IMR-90 (cell line): ENCODE measurements at regions not wholly inside any gene's neighbourhood (a gene's known extent, or its start where the extent isn't known, plus 50 kb on each side); places are given as distances from the start of the nearest gene placed in this dataset.

Source experiments
- ATAC-seq: fragments of 200-7000 bp; cut with Tn5 transposase; 2 replicates; pipeline ENCODE4 v1.9.1; 2020; ENCODE audit warnings: low read depth, mild to moderate bottlenecking, moderate library complexity
- BruUV-seq: library from RNA; stranded (reverse); fragments of 400-500 nt; replicated peaks from 2 replicates; lab custom pipeline; 2021; lab: Mats Ljungman, UMichigan
- CTCF ChIA-PET: fragments of 300-600 bp; formaldehyde crosslinking; extraction: SDS; loops from one replicate; lab custom pipeline; 2021; ENCODE audit warnings: antibody characterized with exemption; lab: Yijun Ruan, JAX
- POLR2A ChIA-PET: fragments of 300-600 bp; sonication (Branson Sonifier 250); formaldehyde crosslinking; loops from one replicate; lab custom pipeline; 2022; ENCODE audit warnings: antibody characterized with exemption; ENCODE audit not compliant: unreplicated experiment; lab: Charles Lee
- DNase-seq: peaks from one replicate; pipeline ENCODE4 v3.0.0; 2013
- H2AFZ ChIP-seq: replicated peaks from 2 replicates; pipeline ENCODE3; 2013; ENCODE audit warnings: low read length, mild to moderate bottlenecking; ENCODE audit not compliant: poor library complexity
- H2AK5ac ChIP-seq: 2 replicates; pipeline ENCODE4 v1.6.1; 2013; ENCODE audit warnings: low read depth, low read length, inconsistent platforms
- H2AK9ac ChIP-seq: replicated peaks from 2 replicates; pipeline ENCODE3; 2013; ENCODE audit warnings: mild to moderate bottlenecking, low read depth, low read length, moderate library complexity; ENCODE audit not compliant: poor library complexity
- H2BK120ac ChIP-seq: 2 replicates; pipeline ENCODE4 v1.6.1; 2013; ENCODE audit warnings: low read depth, low read length, inconsistent platforms
- H2BK15ac ChIP-seq: 3 replicates; pipeline ENCODE4 v1.6.1; 2013; ENCODE audit warnings: low read depth, low read length, inconsistent platforms
- H2BK20ac ChIP-seq: 2 replicates; pipeline ENCODE4 v1.6.1; 2013; ENCODE audit warnings: low read depth, mild to moderate bottlenecking, inconsistent platforms, low read length, moderate library complexity
- H2BK5ac ChIP-seq: 2 replicates; pipeline ENCODE4 v1.6.1; 2013; ENCODE audit warnings: mild to moderate bottlenecking, low read depth, low read length, inconsistent platforms; ENCODE audit not compliant: poor library complexity, severe bottlenecking
- H3K14ac ChIP-seq: replicated peaks from 2 replicates; pipeline ENCODE4 v1.6.1; 2013; ENCODE audit warnings: low read depth, low read length, inconsistent platforms
- H3K18ac ChIP-seq: 2 replicates; pipeline ENCODE4 v1.6.1; 2013; ENCODE audit warnings: low read depth, low read length, control low read depth
- H3K23ac ChIP-seq: 2 replicates; pipeline ENCODE4 v1.6.1; 2013; ENCODE audit warnings: low read depth, low read length, inconsistent platforms
- H3K27ac ChIP-seq: 2 replicates; pipeline ENCODE4 v1.5.1; 2013; ENCODE audit warnings: mild to moderate bottlenecking, control low read depth, low read length; ENCODE audit not compliant: insufficient read depth
- H3K27me3 ChIP-seq: 2 replicates; pipeline ENCODE4 v1.6.1; 2013; ENCODE audit warnings: low read length; ENCODE audit not compliant: control insufficient read depth, insufficient read depth
- H3K36me3 ChIP-seq: 2 replicates; pipeline ENCODE4 v1.6.1; 2013; ENCODE audit warnings: low read length, mixed read lengths; ENCODE audit not compliant: control insufficient read depth, insufficient read depth
- H3K4ac ChIP-seq: 2 replicates; pipeline ENCODE4 v1.6.1; 2013; ENCODE audit warnings: low read depth, low read length, inconsistent platforms
- H3K4me1 ChIP-seq: 2 replicates; pipeline ENCODE4 v1.6.1; 2013; ENCODE audit warnings: low read length, mixed read lengths; ENCODE audit not compliant: control insufficient read depth, insufficient read depth
- H3K4me2 ChIP-seq: 2 replicates; pipeline ENCODE4 v1.6.1; 2013; ENCODE audit warnings: low read depth, mild to moderate bottlenecking, control low read depth, low read length, moderate library complexity
- H3K4me3 ChIP-seq: 2 replicates; pipeline ENCODE4 v1.5.1; 2013; ENCODE audit warnings: low read depth, mild to moderate bottlenecking, control low read depth, low read length, moderate library complexity; ENCODE audit not compliant: insufficient read depth
- H3K56ac ChIP-seq: 2 replicates; pipeline ENCODE4 v1.6.1; 2013; ENCODE audit warnings: low read length, inconsistent platforms; ENCODE audit not compliant: insufficient read depth; ENCODE audit errors: extremely low read depth
- H3K79me1 ChIP-seq, 2 experiments: 2 replicates each; pipeline ENCODE4 v1.6.1; 2013; ENCODE audit warnings: low read length in 2 of 2, inconsistent platforms in 1 of 2, low read depth in 1 of 2
- H3K9ac ChIP-seq: 2 replicates; pipeline ENCODE4 v1.6.1; 2013; ENCODE audit warnings: low read depth, low read length, control low read depth
- H3K9me1 ChIP-seq: 2 replicates; pipeline ENCODE4 v1.6.1; 2013; ENCODE audit warnings: low read length, inconsistent platforms; ENCODE audit not compliant: insufficient read depth
- H3K9me3 ChIP-seq: 2 replicates; pipeline ENCODE4 v1.6.1; 2013; ENCODE audit warnings: low read length; ENCODE audit not compliant: control insufficient read depth, insufficient read depth
- H4K20me1 ChIP-seq: 2 replicates; pipeline ENCODE4 v1.6.1; 2013; ENCODE audit warnings: low read length, inconsistent platforms; ENCODE audit not compliant: insufficient read depth
- H4K5ac ChIP-seq: 2 replicates; pipeline ENCODE4 v1.6.1; 2013; ENCODE audit warnings: mild to moderate bottlenecking, low read depth, low read length, control low read depth
- H4K8ac ChIP-seq, 2 experiments: 2 replicates each; pipeline ENCODE4 v1.6.1; 2013; ENCODE audit warnings: low read depth in 2 of 2, low read length in 2 of 2, control low read depth in 1 of 2, inconsistent platforms in 1 of 2
- H4K91ac ChIP-seq: 2 replicates; pipeline ENCODE4 v1.6.1; 2013; ENCODE audit warnings: low read depth, low read length, inconsistent platforms; ENCODE audit not compliant: insufficient read depth
- BHLHE40 ChIP-seq: fragments of 150-350 bp; IDR thresholded peaks from 2 replicates; pipeline ENCODE4 v1.6.1; 2016; ENCODE audit warnings: mild to moderate bottlenecking, low read depth, low read length
- CEBPB ChIP-seq: IDR thresholded peaks from 2 replicates; pipeline ENCODE4 v1.6.1; 2012; ENCODE audit warnings: low read depth, low read length, improper control_type of control experiment
- CHD1 ChIP-seq: IDR thresholded peaks from 2 replicates; pipeline ENCODE4 v1.6.1; 2012; ENCODE audit warnings: low read depth, low read length, improper control_type of control experiment
- FOS ChIP-seq: fragments of 150-350 bp; IDR thresholded peaks from 2 replicates; pipeline ENCODE4 v1.6.1; 2016; ENCODE audit warnings: low read depth, low read length
- MAZ ChIP-seq: IDR thresholded peaks from 2 replicates; pipeline ENCODE4 v1.6.1; 2012; ENCODE audit warnings: low read depth, mild to moderate bottlenecking, low read length, improper control_type of control experiment, moderate library complexity, borderline replicate concordance
- MXI1 ChIP-seq: IDR thresholded peaks from 2 replicates; pipeline ENCODE4 v1.6.1; 2012; ENCODE audit warnings: low read depth, mild to moderate bottlenecking, low read length, moderate library complexity, borderline replicate concordance
- NFE2L2 ChIP-seq: fragments of 150-350 bp; IDR thresholded peaks from 2 replicates; pipeline ENCODE4 v1.6.1; 2016; ENCODE audit warnings: low read depth, mild to moderate bottlenecking, low read length
- POLR2A ChIP-seq: IDR thresholded peaks from 2 replicates; pipeline ENCODE4 v1.6.1; 2012; ENCODE audit warnings: mild to moderate bottlenecking, low read depth, low read length
- RAD21 ChIP-seq: IDR thresholded peaks from 2 replicates; pipeline ENCODE4 v1.6.1; 2012; ENCODE audit warnings: low read length, improper control_type of control experiment
- RCOR1 ChIP-seq: IDR thresholded peaks from 2 replicates; pipeline ENCODE4 v1.6.1; 2012; ENCODE audit warnings: mild to moderate bottlenecking, low read length, improper control_type of control experiment; ENCODE audit not compliant: insufficient replicate concordance
- RFX5 ChIP-seq: IDR thresholded peaks from 2 replicates; pipeline ENCODE4 v1.8.0; 2012; ENCODE audit warnings: low read depth, mild to moderate bottlenecking, low read length, moderate library complexity
- SMC3 ChIP-seq: fragments of 150-350 bp; IDR thresholded peaks from 2 replicates; pipeline ENCODE4 v1.6.1; 2016; ENCODE audit warnings: low read depth, mild to moderate bottlenecking, antibody characterized with exemption, low read length, moderate library complexity
- WGBS, 2 experiments: methylation state at CpG; one replicate each; pipeline versions ENCODE4 v1.1.5 to v1.1.7; 2013; ENCODE audit warnings: missing lambda C conversion rate in 2 of 2; ENCODE audit not compliant: insufficient read length in 1 of 2; ENCODE audit errors: extremely low coverage in 2 of 2; 5-methylcytosine and 5-hydroxymethylcytosine counted together
- dilution Hi-C: fragments of 300-500 bp; cut with HindIII; formaldehyde crosslinking; loops from one replicate; pipeline ENCODE4 v1.14.3; 2018; ENCODE audit warnings: low sequenced_read_pairs; ENCODE audit not compliant: unreplicated experiment
- in situ Hi-C: fragments of 300-500 bp; cut with MboI; formaldehyde crosslinking; loops from 3 replicates; pipeline ENCODE4 v1.14.3; 2019; ENCODE audit warnings: low sequenced_read_pairs, inconsistent platforms, mixed read lengths
- intact Hi-C: fragments of 100-400 bp; cut with micrococcal nuclease; formaldehyde crosslinking; loops from 2 replicates; pipeline ENCODE4 v1.10.0; 2022
- TF ChIP-seq, protein P1 (sequence below): fragments of 150-350 bp; IDR thresholded peaks from 2 replicates; pipeline ENCODE4 v1.6.1; 2017; ENCODE audit warnings: mild to moderate bottlenecking, antibody characterized with exemption, low read length, low read depth
- TF ChIP-seq, protein P2 (sequence below): conservative IDR thresholded peaks from 2 replicates; pipeline ENCODE4 v1.5.1; 2012; ENCODE audit warnings: mild to moderate bottlenecking, low read depth, low read length, improper control_type of control experiment
- TF ChIP-seq, protein P3 (sequence below): fragments of 150-350 bp; IDR thresholded peaks from 2 replicates; pipeline ENCODE4 v1.6.1; 2016; ENCODE audit warnings: low read depth, mild to moderate bottlenecking, low read length, moderate library complexity, borderline replicate concordance

DNA sequence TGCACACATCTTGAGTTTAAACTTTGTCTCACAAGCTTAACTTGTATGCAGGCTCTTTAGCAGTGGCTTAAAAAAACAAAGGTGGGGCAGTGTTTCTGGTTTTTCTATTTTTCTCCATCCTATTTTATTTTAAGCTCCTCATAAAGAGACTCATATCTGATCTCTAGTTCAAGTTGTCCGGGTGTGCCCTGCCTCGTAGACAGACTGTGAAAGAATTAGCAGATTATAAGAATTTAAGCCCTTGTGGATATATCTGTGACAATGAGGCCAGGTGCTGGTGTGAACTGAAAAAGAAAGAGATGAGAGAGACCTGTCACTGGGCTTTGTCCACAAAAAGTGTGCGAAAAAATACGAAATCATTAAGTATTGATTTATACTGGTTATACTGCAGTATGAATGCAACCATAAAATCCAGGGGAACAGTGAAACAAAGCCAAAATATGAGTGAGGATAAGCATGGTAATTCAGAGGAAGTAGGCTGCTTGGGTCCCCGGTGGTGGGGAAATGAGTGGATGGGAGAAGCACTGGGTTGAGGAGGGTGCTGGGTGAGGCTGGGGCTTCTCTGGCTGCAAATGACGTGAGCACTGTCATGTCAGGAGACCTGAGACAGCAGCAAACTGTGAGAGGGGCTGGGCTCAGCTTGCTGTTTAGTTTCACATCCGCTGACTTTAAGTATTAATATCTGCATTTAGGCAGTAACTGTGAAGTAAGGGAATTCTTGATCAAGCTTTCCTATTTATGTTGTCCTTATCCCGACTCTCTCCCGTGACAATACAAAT lies 179.7 kb upstream of the ANKRD55 start:
- Histone ChIP-seq H3K27ac (no peak overlapping the region), H3K9me1 (peaks cover 18% of the 10 kb centered on the region), H3K27me3 (no peaks in the 10 kb centered on the region), H2BK5ac (no peak overlapping the region), H4K20me1 (no peaks in the 10 kb centered on the region), H3K9ac (no peak overlapping the region), H2BK20ac (peak overlapping the region; percentile 55), H3K79me1 (no peaks in the 10 kb centered on the region), H3K4me2 (no peak overlapping the region), H4K5ac (peak overlapping the region; percentile 1), H3K36me3 (no peaks in the 10 kb centered on the region), H3K4me3 (no peak overlapping the region), H2AK9ac (no peak overlapping the region), H2AK5ac (peak overlapping the region; percentile 47; the same call in 1 of the 2 replicates), H4K91ac (peak overlapping the region; percentile 84), H3K14ac (no peak overlapping the region), H2BK15ac (peak overlapping the region; percentile 92; the same call in 2 of the 3 replicates), H3K9me3 (no peaks in the 10 kb centered on the region), H3K18ac (peak overlapping the region; percentile 2), H3K56ac (no peak overlapping the region), H3K4ac (peak overlapping the region; percentile 65), H2AFZ (no peak overlapping the region), H3K23ac (peak overlapping the region; percentile 63), H3K4me1 (peaks cover 19% of the 10 kb centered on the region), H4K8ac (peak overlapping the region; percentile 42 to 43; a peak in 2 of 4 replicates), H2BK120ac (peak overlapping the region; percentile 72)
- dilution Hi-C loops: no loop called here
- 92% methylated on average over 2 of the region's 9 CpGs; no CpG with 5 or more reads in 1 of the 2 experiments for WGBS, 2 experiments
- CTCF ChIA-PET: no interaction called here
- in situ Hi-C loops: no loop called here
- DNase-seq (no peak), ATAC-seq (no peak)
- POLR2A ChIA-PET: no interaction called here
- no TSS peak for BruUV-seq
- intact Hi-C loops: no loop called here
- TF ChIP-seq, protein P1, sequence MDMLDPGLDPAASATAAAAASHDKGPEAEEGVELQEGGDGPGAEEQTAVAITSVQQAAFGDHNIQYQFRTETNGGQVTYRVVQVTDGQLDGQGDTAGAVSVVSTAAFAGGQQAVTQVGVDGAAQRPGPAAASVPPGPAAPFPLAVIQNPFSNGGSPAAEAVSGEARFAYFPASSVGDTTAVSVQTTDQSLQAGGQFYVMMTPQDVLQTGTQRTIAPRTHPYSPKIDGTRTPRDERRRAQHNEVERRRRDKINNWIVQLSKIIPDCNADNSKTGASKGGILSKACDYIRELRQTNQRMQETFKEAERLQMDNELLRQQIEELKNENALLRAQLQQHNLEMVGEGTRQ: no peak
- no peak for TF ChIP-seq BHLHE40
- TF ChIP-seq, protein P2, sequence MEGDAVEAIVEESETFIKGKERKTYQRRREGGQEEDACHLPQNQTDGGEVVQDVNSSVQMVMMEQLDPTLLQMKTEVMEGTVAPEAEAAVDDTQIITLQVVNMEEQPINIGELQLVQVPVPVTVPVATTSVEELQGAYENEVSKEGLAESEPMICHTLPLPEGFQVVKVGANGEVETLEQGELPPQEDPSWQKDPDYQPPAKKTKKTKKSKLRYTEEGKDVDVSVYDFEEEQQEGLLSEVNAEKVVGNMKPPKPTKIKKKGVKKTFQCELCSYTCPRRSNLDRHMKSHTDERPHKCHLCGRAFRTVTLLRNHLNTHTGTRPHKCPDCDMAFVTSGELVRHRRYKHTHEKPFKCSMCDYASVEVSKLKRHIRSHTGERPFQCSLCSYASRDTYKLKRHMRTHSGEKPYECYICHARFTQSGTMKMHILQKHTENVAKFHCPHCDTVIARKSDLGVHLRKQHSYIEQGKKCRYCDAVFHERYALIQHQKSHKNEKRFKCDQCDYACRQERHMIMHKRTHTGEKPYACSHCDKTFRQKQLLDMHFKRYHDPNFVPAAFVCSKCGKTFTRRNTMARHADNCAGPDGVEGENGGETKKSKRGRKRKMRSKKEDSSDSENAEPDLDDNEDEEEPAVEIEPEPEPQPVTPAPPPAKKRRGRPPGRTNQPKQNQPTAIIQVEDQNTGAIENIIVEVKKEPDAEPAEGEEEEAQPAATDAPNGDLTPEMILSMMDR: no peak
- TF ChIP-seq CEBPB: no peak
- TF ChIP-seq RFX5: no peak
- TF ChIP-seq RCOR1: no peak
- TF ChIP-seq RAD21: no peak
- TF ChIP-seq POLR2A: no peak
- TF ChIP-seq, protein P3, sequence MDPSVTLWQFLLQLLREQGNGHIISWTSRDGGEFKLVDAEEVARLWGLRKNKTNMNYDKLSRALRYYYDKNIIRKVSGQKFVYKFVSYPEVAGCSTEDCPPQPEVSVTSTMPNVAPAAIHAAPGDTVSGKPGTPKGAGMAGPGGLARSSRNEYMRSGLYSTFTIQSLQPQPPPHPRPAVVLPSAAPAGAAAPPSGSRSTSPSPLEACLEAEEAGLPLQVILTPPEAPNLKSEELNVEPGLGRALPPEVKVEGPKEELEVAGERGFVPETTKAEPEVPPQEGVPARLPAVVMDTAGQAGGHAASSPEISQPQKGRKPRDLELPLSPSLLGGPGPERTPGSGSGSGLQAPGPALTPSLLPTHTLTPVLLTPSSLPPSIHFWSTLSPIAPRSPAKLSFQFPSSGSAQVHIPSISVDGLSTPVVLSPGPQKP: no peak
- TF ChIP-seq SMC3: no peak
- no peak for TF ChIP-seq FOS
- TF ChIP-seq MXI1: no peak
- no peak for TF ChIP-seq MAZ
- no peak for TF ChIP-seq NFE2L2
- no peak for TF ChIP-seq CHD1
